HG03175 (cell line): ENCODE measurements at regions not wholly inside any gene's neighbourhood (a gene's known extent, or its start where the extent isn't known, plus 50 kb on each side); places are given as distances from the start of the nearest gene placed in this dataset.

Source experiments
- ATAC-seq: cut with Tn5 transposase; IDR thresholded peaks from one replicate; pipeline ENCODE4 v1.9.1; 2021; ENCODE audit warnings: mild to moderate bottlenecking, moderate library complexity; ENCODE audit not compliant: unreplicated experiment

- ATAC-seq, result no peak
Measured at GRCh38 chr5:66538531-66538930, 57.7 kb upstream of the MAST4 start.

GRCh38 chr5:66540078-66540477 is 56.1 kb upstream of the MAST4 start:
- no peak for ATAC-seq

GRCh38 chr5:66542711-66543110 is 53.5 kb upstream of the MAST4 start:
- no peak for ATAC-seq
